NB4 (cell line): ENCODE measurements at regions not wholly inside any gene's neighbourhood (a gene's known extent, or its start where the extent isn't known, plus 50 kb on each side); places are given as distances from the start of the nearest gene placed in this dataset.

Experiments
- CTCF ChIP-seq: IDR thresholded peaks from one replicate; pipeline ENCODE4 v1.5.1; 2012; ENCODE audit warnings: low read depth, low read length
- MAX ChIP-seq: IDR thresholded peaks from 2 replicates; pipeline ENCODE4 v1.6.1; 2011; ENCODE audit warnings: low read depth, low read length
- MYC ChIP-seq: IDR thresholded peaks from 2 replicates; pipeline ENCODE4 v1.6.1; 2011; ENCODE audit warnings: low read depth, low read length
- POLR2A ChIP-seq: IDR thresholded peaks from 2 replicates; pipeline ENCODE4 v1.6.1; 2011; ENCODE audit warnings: mild to moderate bottlenecking; ENCODE audit not compliant: insufficient read length; ENCODE audit errors: extremely low read depth

GRCh38 chr15:38680775-38681174 lies 116.2 kb upstream of the RASGRP1 start:
- TF ChIP-seq POLR2A, result no peak
- TF ChIP-seq CTCF, result no peak
- no peak for TF ChIP-seq MAX
- no peak for TF ChIP-seq MYC
